ENCODE measurements at regions not wholly inside any gene's neighbourhood (a gene's known extent, or its start where the extent isn't known, plus 50 kb on each side); places are given as distances from the start of the nearest gene placed in this dataset.

DNA sequence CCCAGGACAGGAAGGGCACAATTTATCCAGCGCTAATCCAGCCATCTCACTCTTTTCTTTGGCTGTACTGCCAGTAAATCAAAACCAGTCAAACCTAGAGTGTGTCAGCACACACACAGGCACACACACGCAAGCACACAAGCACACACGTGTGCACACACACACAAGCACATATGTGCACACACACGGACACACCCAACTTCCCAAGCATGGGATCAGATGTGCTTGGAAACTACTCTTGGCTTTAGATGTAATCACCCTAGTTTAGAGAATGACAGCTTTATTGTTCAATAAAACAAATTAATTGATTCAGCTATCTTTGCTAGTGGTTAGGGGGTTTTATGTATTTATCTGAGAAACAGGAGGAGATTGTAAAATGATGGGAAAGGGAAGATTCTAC, 615.0 kb upstream of the MKI67 start:
- no peak for DNase-seq (ENCODE audit: low read depth, low spot score)

GRCh38 chr10:128741680-128742079, 615.5 kb upstream of the MKI67 start:
- no peak for DNase-seq (ENCODE audit: low read depth, low spot score)

DNA sequence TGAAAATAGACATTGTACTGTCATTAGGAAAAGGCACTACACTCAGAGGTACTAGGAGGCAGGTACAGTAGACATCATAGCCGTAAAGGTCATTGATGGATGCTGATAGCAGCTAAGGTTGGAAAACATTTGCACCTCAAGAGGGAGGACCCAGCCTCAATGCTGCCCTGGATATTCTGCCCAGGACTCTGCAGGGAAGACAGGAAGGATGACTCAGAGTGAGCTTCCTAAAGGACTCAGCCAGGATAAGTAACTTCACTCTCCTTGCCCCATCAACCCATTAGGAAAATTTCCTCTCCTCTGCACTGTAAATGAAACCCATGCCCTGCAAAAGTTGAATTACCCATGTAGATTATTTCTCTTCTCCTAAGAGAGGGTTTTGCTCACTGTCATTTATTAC, 617.9 kb upstream of the MKI67 start:
- no peak for DNase-seq (ENCODE audit: low read depth, low spot score)

DNA sequence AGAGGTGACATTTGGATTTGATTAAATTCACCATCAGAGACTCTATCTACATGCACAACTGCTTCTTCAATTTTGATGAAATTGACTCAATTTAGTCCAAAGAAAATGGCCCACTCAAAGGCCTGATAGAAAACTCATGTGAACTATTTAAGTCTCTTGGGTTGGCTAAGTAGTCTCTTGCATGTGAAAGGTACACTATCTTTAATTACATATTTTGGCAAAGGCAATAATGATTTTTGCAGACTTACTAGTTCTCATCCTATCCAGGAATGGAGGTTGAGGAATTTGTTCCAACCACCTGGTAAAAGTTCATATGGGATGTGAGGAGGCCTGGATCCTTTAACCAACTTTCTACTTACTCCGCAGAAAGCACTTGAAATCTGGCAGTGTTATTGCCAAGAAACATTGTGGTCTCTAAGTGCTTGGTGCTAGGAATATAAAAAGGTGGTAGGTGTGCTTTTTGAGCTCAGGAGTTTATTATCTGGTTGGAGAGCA, 618.6 kb upstream of the MKI67 start:
- DNase-seq (ENCODE audit: low read depth, low spot score): no peak

GRCh38 chr10:128747582-128748346, 621.5 kb upstream of the MKI67 start:
- DNase-seq (ENCODE audit: low read depth, low spot score): no peak

DNA sequence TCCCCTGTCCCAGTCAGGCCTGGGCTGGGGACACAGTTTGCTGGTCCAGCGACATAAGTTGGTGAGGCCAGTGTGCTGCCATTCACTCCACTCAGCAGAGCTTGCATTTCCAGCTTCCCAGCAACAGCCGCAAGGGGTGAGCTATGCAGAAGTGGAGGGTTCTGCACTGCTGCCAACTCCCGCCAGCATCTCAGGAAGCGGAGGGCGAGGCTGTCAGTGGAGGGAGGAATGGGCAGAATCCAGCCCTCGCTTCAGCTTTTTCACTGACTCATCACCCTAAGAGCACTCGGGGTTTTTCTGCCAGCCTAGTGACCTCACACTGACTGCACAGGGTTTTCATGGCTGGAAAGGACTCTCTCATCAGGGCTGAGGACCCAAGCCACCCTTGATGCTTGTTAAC, 625.1 kb upstream of the MKI67 start:
- DNase-seq (ENCODE audit: low read depth, low spot score): no peak

GRCh38 chr10:128751851-128752250, 625.6 kb upstream of the MKI67 start:
- DNase-seq (ENCODE audit: low read depth, low spot score): no peak

DNA sequence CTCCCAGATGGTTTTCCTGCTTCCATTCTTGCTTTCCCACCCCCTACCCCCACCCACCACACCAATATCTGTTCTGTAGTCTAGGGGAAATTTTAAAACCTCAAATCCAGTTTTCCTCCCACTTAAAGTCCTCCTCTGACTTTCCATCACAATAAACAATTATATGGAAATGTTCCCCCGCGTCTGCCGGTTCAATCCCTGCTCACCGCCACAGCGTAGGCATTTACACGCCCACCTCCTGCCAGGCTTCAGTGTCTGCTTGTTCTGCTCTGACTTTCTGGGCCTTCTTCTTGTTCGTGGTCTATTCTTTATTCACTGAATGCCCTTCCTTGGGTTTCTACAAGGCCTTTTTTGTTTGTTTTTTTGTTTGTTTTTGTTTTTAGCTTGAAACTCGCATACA, 633.0 kb upstream of the MKI67 start:
- no peak for DNase-seq (ENCODE audit: low read depth, low spot score)

- no peak for DNase-seq (ENCODE audit: low read depth, low spot score)
Measured at GRCh38 chr10:128763588-128763987, 637.4 kb upstream of the MKI67 start.

GRCh38 chr10:128764190-128764589, 638.0 kb upstream of the MKI67 start:
- no peak for DNase-seq (ENCODE audit: low read depth, low spot score)

DNA sequence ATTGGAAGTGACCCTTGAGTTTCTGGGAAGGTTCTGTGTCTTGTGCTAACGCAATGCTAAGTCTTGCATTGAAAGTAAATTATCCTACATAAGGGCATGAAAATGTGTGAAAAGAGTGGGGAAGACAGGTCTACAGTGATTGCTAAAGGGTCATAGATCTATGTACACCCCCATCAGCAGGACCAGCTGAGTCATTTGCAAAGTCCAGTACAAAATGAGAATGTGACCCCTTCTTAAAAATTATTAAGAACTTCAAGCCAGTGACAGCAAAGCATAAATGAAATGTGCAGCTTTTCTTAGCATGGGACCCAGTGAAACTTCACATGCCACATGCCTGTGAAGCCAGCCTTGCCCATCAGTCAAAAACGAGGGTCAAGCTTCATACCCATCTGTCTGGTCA, 640.7 kb upstream of the MKI67 start:
- no peak for DNase-seq (ENCODE audit: low read depth, low spot score)

DNA sequence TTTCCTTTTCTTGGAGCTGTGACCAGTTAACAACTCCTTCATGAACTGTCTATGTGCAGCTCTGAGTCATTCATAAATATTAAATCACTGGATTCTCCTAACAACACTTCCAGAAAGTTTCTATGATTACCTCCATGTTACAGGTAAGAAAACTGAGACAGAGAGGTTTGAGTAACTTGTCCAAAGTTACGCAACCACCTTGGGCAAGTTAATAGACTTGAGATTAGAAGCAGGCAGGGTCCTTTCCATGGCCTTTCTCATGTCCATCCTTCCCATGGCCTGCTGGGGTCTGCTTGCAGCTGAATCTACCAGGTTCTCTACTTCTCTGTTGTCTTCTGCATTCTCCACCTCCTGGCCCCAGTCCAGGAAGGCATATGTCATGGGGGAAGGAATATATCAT, 648.8 kb upstream of the MKI67 start:
- DNase-seq (ENCODE audit: low read depth, low spot score): no peak

- no peak for DNase-seq (ENCODE audit: low read depth, low spot score)
Measured at GRCh38 chr10:128775743-128776142, 649.5 kb upstream of the MKI67 start.

DNA sequence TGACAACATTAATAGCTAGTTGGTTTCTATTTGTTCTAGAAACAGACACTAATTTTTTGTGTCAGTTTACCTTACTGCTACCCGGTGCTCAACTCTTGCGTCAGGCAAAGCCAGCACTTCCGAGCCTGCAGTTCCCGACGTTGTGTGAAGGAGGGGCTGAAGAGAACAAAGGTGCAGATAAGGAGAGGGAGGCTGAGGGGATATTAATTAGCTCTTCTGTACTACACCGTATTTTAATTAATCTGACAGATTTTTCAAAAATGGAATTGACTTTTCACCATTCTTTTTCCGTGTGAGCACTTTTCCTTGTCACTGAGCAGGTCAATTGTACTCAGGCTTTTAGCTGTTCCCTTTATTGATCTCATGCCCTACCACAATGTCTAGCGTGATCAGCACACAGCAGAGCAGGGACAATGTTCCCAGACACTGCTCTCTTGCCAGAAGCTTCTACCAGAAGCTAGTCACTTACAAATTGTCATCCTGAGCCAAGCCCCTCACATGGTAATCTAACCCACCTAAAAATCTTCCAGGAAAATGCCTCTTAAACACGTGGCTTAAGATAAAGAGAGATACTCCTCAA, 650.5 kb upstream of the MKI67 start:
- DNase-seq (ENCODE audit: low read depth, low spot score): no peak

- no peak for DNase-seq (ENCODE audit: low read depth, low spot score)
Measured at GRCh38 chr10:128777342-128777741, 651.1 kb upstream of the MKI67 start.

DNA sequence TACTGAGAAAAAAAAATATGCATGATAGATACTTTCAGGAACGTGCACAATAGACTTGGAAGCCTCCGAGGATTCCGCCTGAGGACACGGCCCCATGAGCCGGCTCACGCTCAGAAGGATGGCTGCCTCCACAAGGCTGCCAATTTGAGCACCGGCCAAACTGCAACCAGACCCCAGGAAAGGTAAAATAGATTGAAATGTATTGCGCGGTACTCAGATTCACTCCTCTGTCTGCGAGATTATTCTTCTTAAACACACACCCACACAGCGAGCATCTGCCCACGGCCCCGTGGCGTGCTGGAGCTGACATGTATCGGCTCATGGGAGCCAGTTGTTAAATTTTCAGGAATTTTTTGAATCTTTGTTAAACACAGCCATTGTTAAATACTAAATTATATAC, 653.2 kb upstream of the MKI67 start:
- DNase-seq (ENCODE audit: low read depth, low spot score): no peak

- no peak for DNase-seq (ENCODE audit: low read depth, low spot score)
Measured at GRCh38 chr10:128780156-128780761, 654.0 kb upstream of the MKI67 start.

GRCh38 chr10:128781637-128782036, 655.4 kb upstream of the MKI67 start:
- DNase-seq (ENCODE audit: low read depth, low spot score): no peak

- DNase-seq (ENCODE audit: low read depth, low spot score): no peak
Measured at GRCh38 chr10:128784444-128784843, 658.2 kb upstream of the MKI67 start.

DNA sequence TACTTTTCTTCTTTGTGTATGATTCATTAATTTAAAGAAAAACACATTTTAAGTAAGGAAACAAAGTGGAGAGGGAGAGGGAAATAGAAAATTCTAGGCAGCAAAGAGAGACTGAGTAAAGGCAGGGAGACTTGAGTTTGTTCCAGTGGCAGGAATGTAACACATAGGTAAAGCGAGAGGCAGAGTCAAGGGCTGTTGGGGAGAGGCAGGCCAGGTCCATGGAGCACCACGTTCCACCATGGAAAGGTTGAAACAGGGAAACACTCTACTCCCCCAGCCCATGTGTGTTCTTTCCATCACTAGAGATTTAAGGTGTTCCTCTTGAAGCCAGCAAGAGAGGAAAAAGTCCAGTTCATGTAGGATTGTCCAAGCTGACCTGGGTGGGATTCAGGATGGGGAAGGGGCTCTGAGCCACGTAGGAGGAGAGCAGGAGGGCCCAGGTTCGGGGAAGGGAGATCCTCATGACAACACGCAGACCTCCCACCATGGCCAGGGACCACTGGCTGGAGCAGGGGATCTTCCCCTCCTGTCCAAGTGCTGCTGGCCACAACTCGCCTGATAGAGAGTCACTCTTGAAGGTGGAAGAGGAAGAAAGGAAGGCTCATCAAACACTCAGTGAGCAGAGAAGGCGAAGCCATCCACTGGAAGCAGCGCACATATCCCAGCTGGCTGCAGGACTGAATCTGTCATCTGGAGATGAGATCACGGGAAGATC, 666.4 kb upstream of the MKI67 start:
- no peak for DNase-seq (ENCODE audit: low read depth, low spot score)

DNA sequence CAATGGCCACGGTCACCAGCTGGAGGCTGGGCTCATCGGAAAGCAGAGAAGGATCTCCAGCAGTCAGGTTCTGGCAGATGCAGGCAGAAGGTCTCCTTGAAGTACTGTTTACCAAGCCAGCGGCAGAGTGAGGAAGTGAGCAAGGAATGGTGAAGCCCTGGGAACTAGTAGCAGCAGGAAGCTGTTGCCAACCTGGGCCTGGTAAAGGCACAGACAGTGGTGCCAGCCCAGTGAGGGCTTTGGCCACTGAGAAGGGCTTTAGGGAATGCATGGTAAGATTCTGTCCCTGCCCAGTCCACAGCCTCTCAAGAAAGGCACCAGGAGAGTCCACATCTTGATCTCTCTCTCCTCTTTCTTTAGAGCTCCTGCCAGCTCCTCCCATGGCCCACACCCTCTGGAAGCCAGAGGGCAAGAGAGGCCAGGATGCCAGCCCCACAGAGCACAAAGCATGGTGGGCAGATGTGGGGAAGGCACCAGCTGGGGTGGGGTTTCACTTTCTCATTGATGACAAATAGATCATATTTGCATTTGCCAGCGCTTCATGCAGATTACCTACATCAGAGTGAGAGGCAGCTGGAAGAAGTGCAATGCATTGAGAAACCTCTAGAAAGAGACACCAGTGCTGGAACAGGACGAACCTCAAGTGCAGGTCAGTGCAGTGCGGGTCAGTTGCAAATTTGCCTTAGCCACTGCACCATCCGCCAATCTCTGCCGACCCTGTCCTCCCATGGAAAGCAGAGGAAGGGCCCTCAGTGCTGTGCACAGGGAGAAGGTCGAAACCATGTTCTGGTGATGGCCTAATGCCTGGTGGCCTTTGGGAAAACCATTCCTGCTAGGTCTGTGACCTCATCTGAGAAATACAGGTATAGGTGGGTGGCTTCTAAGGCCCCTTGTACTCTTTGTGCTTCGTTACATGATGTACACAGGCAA, 667.8 kb upstream of the MKI67 start:
- no peak for DNase-seq (ENCODE audit: low read depth, low spot score)
